Subcutaneous abdominal adipose tissue (tissue), 5 donors: ENCODE measurements at regions not wholly inside any gene's neighbourhood (a gene's known extent, or its start where the extent isn't known, plus 50 kb on each side); places are given as distances from the start of the nearest gene placed in this dataset.
A peak's percentile ranks its signal among the peaks of the same experiment; 100 is the strongest.

Source experiments
- H3K27ac ChIP-seq: one replicate; pipeline ENCODE4 v1.7.0; 2013; ENCODE audit warnings: low read depth, mild to moderate bottlenecking, inconsistent platforms, low read length, moderate library complexity
- H3K27me3 ChIP-seq, 5 donors: one replicate each; pipeline ENCODE4 v1.7.0; 2013; ENCODE audit warnings: low read length in 5 of 5, inconsistent platforms in 1 of 5; ENCODE audit not compliant: control insufficient read depth in 5 of 5, insufficient read depth in 4 of 5
- H3K36me3 ChIP-seq, 5 donors: one replicate each; pipeline ENCODE4 v1.7.0; 2013; ENCODE audit warnings: low read length in 5 of 5; ENCODE audit not compliant: control insufficient read depth in 5 of 5, insufficient read depth in 5 of 5
- H3K4me1 ChIP-seq, 5 donors: one replicate each; pipeline ENCODE4 v1.7.0; 2013; ENCODE audit warnings: low read length in 5 of 5, mild to moderate bottlenecking in 3 of 5, moderate library complexity in 1 of 5; ENCODE audit not compliant: control insufficient read depth in 5 of 5, insufficient read depth in 5 of 5
- H3K4me3 ChIP-seq, 5 donors: one replicate each; pipeline ENCODE4 v1.7.0; 2013; ENCODE audit warnings: low read length in 5 of 5, low read depth in 1 of 5
- H3K9ac ChIP-seq, 5 donors: one replicate each; pipeline ENCODE4 v1.7.0; 2013; ENCODE audit warnings: low read length in 5 of 5, mild to moderate bottlenecking in 4 of 5, moderate library complexity in 3 of 5
- H3K9me3 ChIP-seq, 5 donors: one replicate each; pipeline ENCODE4 v1.7.0; 2013; ENCODE audit warnings: low read length in 5 of 5; ENCODE audit not compliant: control insufficient read depth in 5 of 5
- donor health status: healthy.
- donor health status: healthy.
- donor health status: healthy.
- donor health status: healthy.
- donor health status: healthy.

DNA sequence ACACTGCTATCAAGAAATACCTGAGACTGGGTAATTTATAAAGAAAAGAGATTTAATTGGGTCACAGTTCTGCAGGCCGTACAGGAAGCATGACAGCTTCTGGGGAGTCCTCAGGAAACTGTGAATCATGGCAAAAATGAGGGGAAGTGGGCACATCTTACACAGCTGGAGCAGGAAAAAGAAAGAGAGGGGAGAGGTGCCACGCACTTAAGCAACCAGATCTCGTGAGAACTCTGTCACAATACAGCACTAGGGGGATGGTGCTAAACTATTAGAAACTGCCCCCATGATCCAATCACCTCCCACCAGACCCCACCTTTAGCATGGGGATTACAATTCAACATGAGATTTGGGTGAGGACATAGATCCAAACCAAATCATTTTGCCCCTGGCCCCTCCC is 105.5 kb upstream of the CPLX2 start:
- peaks cover 2 to 7% (median 4%) of the 10 kb centered on the region in 5 donors for H3K27me3 ChIP-seq
- no peak overlapping the region for H3K4me3 ChIP-seq
- no peaks in the 10 kb centered on the region for H3K36me3 ChIP-seq
- peaks cover 2 to 20% (median 9%) of the 10 kb centered on the region in 5 donors for H3K9me3 ChIP-seq
- no peak overlapping the region for H3K27ac ChIP-seq
- H3K9ac ChIP-seq: no peak overlapping the region
- no peaks in the 10 kb centered on the region for H3K4me1 ChIP-seq

DNA sequence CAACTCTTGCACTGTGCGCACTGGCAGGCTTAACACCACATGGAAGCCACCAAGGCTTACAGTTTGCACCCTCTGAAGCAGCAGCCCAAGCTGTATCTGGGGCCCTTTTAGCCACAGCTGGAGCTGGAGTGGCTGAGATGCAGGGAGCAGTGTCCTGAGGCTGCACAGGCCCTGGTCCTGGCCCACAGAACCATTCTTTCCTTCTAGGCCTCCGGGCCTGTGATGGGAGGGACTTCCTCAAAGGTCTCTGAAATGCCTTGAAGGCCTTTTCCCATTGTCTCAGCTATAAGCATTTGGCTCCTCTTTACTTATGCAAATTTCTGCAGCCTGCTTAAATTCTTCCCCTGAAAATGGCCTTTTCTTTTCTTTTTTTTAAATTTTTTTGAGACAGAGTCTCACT is 104.4 kb upstream of the CPLX2 start:
- peak overlapping the region in 1 of 5 donors; percentile 15 for H3K4me3 ChIP-seq
- no peaks in the 10 kb centered on the region for H3K36me3 ChIP-seq
- H3K9me3 ChIP-seq: peaks cover 2 to 20% (median 9%) of the 10 kb centered on the region in 5 donors
- no peak overlapping the region for H3K9ac ChIP-seq
- H3K4me1 ChIP-seq: no peaks in the 10 kb centered on the region
- H3K27ac ChIP-seq: no peak overlapping the region
- H3K27me3 ChIP-seq: peaks cover 4 to 17% (median 8%) of the 10 kb centered on the region in 5 donors

- Histone ChIP-seq H3K4me1 (no peaks in the 10 kb centered on the region), H3K4me3 (no peak overlapping the region), H3K9ac (no peak overlapping the region), H3K9me3 (peaks cover 0 to 6% (median under 1%) of the 10 kb centered on the region in 5 donors), H3K36me3 (no peaks in the 10 kb centered on the region), H3K27me3 (peaks cover 19 to 43% (median 37%) of the 10 kb centered on the region in 5 donors), H3K27ac (no peak overlapping the region)
Measured at GRCh38 chr5:175772747-175773533, 98.4 kb upstream of the CPLX2 start.

DNA sequence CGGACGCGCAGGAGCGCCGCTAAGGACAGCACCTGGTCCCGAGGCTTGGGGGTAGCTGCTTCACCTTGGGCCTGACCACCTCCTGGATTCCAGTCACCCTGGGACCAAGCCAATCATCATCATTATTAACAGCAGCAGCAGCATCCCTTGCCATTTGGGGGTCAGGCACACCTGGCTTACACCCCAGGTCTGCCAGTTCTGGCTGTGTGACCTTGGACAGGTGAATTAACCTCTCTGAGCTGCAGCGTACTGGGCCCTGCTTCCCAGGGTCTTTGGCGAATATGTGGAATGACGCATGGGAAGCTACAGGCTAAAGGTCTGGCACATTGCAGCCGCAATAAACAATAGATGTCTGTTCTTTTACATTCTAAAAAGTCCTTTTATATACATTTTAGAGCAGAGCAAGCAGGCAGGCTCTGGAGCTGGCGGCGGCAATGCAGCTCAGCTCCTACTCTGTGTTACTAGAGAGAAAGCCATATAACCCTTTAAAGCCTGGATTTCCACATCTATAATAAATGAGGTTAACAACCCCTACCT is 97.8 kb upstream of the CPLX2 start:
- Histone ChIP-seq H3K4me3 (no peak overlapping the region), H3K27ac (no peak overlapping the region), H3K9me3 (no peaks in the 10 kb centered on the region), H3K27me3 (peaks cover 19 to 43% (median 37%) of the 10 kb centered on the region in 5 donors), H3K9ac (no peak overlapping the region), H3K36me3 (no peaks in the 10 kb centered on the region), H3K4me1 (no peaks in the 10 kb centered on the region)

GRCh38 chr5:175775416-175775815 is 96.0 kb upstream of the CPLX2 start:
- peaks cover 19 to 42% (median 36%) of the 10 kb centered on the region in 5 donors for H3K27me3 ChIP-seq
- no peak overlapping the region for H3K27ac ChIP-seq
- H3K4me3 ChIP-seq: no peak overlapping the region
- H3K36me3 ChIP-seq: no peaks in the 10 kb centered on the region
- H3K9me3 ChIP-seq: no peaks in the 10 kb centered on the region
- H3K9ac ChIP-seq: no peak overlapping the region
- H3K4me1 ChIP-seq: no peaks in the 10 kb centered on the region

GRCh38 chr5:175778951-175779503 is 92.4 kb upstream of the CPLX2 start:
- Histone ChIP-seq H3K36me3 (no peaks in the 10 kb centered on the region), H3K4me1 (no peaks in the 10 kb centered on the region), H3K27me3 (peaks cover 7 to 18% (median 10%) of the 10 kb centered on the region in 5 donors), H3K9ac (no peak overlapping the region), H3K27ac (no peak overlapping the region), H3K4me3 (no peak overlapping the region), H3K9me3 (no peaks in the 10 kb centered on the region)

DNA sequence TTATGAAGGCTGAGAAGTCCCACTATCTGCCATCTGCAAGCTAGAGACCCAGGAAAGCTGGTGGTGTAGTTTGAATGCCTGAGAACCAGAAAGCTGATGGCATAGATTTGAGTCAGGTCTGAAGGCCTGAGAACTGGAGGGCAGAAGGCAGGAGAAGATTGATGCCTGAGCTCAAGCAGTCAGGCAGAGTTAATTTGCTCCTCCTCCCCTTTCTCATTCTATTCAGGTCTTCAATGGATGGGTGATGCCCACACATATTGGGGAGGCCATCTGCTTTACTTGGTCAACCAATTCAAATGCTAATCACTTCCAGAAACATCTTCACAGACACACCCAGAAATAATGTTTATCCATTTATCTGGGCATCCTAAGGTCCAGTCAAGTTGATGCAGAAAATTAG is 87.6 kb upstream of the CPLX2 start:
- peaks cover 0 to 4% (median 0%) of the 10 kb centered on the region in 5 donors for H3K9me3 ChIP-seq
- H3K27me3 ChIP-seq: peaks cover 0 to 11% (median 0%) of the 10 kb centered on the region in 5 donors
- no peak overlapping the region for H3K4me3 ChIP-seq
- no peaks in the 10 kb centered on the region for H3K36me3 ChIP-seq
- H3K9ac ChIP-seq: no peak overlapping the region
- no peak overlapping the region for H3K27ac ChIP-seq
- H3K4me1 ChIP-seq: no peaks in the 10 kb centered on the region

GRCh38 chr5:175784230-175784629 is 87.1 kb upstream of the CPLX2 start:
- Histone ChIP-seq H3K36me3 (no peaks in the 10 kb centered on the region), H3K27ac (no peak overlapping the region), H3K4me1 (no peaks in the 10 kb centered on the region), H3K9ac (no peak overlapping the region), H3K27me3 (peaks cover 0 to 11% (median 0%) of the 10 kb centered on the region in 5 donors), H3K4me3 (no peak overlapping the region), H3K9me3 (peaks cover 0 to 4% (median 0%) of the 10 kb centered on the region in 5 donors)

GRCh38 chr5:175785681-175786080 is 85.7 kb upstream of the CPLX2 start:
- Histone ChIP-seq H3K9me3 (peaks cover 0 to 4% (median 0%) of the 10 kb centered on the region in 5 donors), H3K9ac (no peak overlapping the region), H3K27me3 (peaks cover 0 to 11% (median 0%) of the 10 kb centered on the region in 5 donors), H3K36me3 (no peaks in the 10 kb centered on the region), H3K4me3 (no peak overlapping the region), H3K27ac (no peak overlapping the region), H3K4me1 (no peaks in the 10 kb centered on the region)

GRCh38 chr5:175788155-175788787 is 83.1 kb upstream of the CPLX2 start:
- Histone ChIP-seq H3K36me3 (no peaks in the 10 kb centered on the region), H3K27ac (no peak overlapping the region), H3K27me3 (peaks cover 0 to 11% (median 4%) of the 10 kb centered on the region in 5 donors), H3K4me3 (no peak overlapping the region), H3K9me3 (peaks cover 0 to 4% (median 0%) of the 10 kb centered on the region in 5 donors), H3K9ac (no peak overlapping the region), H3K4me1 (no peaks in the 10 kb centered on the region)
